Testis (tissue), 2 donors: ENCODE measurements at regions not wholly inside any gene's neighbourhood (a gene's known extent, or its start where the extent isn't known, plus 50 kb on each side); places are given as distances from the start of the nearest gene placed in this dataset.

Experiments used
- DNase-seq: peaks from one replicate; pipeline ENCODE4 v3.0.0-alpha.2; 2019
- H3K27ac ChIP-seq, 2 donors: fragments of 200-600 bp; sonication (generic); one replicate each; pipeline ENCODE4 v1.5.1; 2019
- H3K27me3 ChIP-seq: fragments of 200-600 bp; sonication (generic); one replicate; pipeline ENCODE4 v1.5.1; 2019
- H3K36me3 ChIP-seq: fragments of 200-600 bp; sonication (generic); one replicate; pipeline ENCODE4 v1.5.1; 2017; ENCODE audit warnings: low read depth; ENCODE audit errors: missing control alignments
- H3K4me1 ChIP-seq: fragments of 200-600 bp; sonication (generic); one replicate; pipeline ENCODE4 v1.5.1; 2019
- H3K4me3 ChIP-seq, 2 donors: fragments of 200-600 bp; sonication (generic); one replicate each; pipeline ENCODE4 v1.5.1; 2017 to 2019
- H3K9me3 ChIP-seq: fragments of 200-600 bp; sonication (generic); one replicate; pipeline ENCODE4 v1.5.1; 2017
- CTCF ChIP-seq, 3 experiments: fragments of 450-650 bp in 2 of 3; fragments of 200-600 bp in 1 of 3; sonication (generic) in 1 of 3; IDR thresholded peaks; one replicate each; pipeline ENCODE4 v1.5.1; 2016 to 2019; ENCODE audit warnings: antibody characterized with exemption in 3 of 3, mild to moderate bottlenecking in 2 of 3, moderate library complexity in 1 of 3
- POLR2A ChIP-seq: fragments of 450-650 bp; IDR thresholded peaks from one replicate; pipeline ENCODE4 v1.6.1; 2017; ENCODE audit warnings: antibody characterized with exemption, mild to moderate bottlenecking, moderate library complexity
- WGBS, 2 donors: methylation state at CpG; one replicate each; pipeline ENCODE4 v1.1.5; 2018; 5-methylcytosine and 5-hydroxymethylcytosine counted together
- intact Hi-C: fragments of 100-400 bp; cut with DNase I; formaldehyde crosslinking; loops from one replicate; pipeline ENCODE4 v1.15.1; 2023; ENCODE audit warnings: low total_unique reads

- Histone ChIP-seq H3K27me3 (no peaks in the 10 kb centered on the region), H3K9me3 (no peaks in the 10 kb centered on the region), H3K4me3 (no peak overlapping the region), H3K27ac (no peak overlapping the region), H3K4me1 (no peaks in the 10 kb centered on the region), H3K36me3 (no peaks in the 10 kb centered on the region)
- intact Hi-C loops = no loop called here
- TF ChIP-seq POLR2A = no peak
- no peak for TF ChIP-seq CTCF (IDR thresholded peaks at IDR 0.05)
- WGBS, 2 donors = 89 to 90% methylated on average over 6 of the region's 6 CpGs
- DNase-seq = no peak
These were observed 78.1 kb upstream of the MAMDC2 start for GRCh38 chr9:69965416-69966145.

- H3K9me3 ChIP-seq = no peaks in the 10 kb centered on the region
- WGBS, 2 donors = 77 to 93% methylated on average over 1 of the region's 1 CpG
- intact Hi-C loops = no loop called here
These were observed 76.3 kb upstream of the MAMDC2 start for GRCh38 chr9:69967344-69967743.

GRCh38 chr9:69970001-69970533 lies 73.6 kb upstream of the MAMDC2 start:
- no peak for DNase-seq
- H3K27ac ChIP-seq = no peak overlapping the region
- H3K36me3 ChIP-seq = no peaks in the 10 kb centered on the region
- TF ChIP-seq POLR2A (no peak), CTCF (IDR thresholded peaks at IDR 0.05) (no peak)
- H3K4me3 ChIP-seq = no peak overlapping the region
- H3K4me1 ChIP-seq = no peaks in the 10 kb centered on the region
- WGBS, 2 donors = 81 to 84% methylated on average over 1 of the region's 1 CpG
- no peaks in the 10 kb centered on the region for H3K9me3 ChIP-seq
- H3K27me3 ChIP-seq = no peaks in the 10 kb centered on the region
- intact Hi-C loops = loop anchor here (10.0 kb wide), 1 partner anchor 145 kb away; no protein-coding TSS in a partner anchor

More at GRCh38 chr9:69967344-69967743, 76.3 kb upstream of the MAMDC2 start:
- Histone ChIP-seq H3K27me3 (no peaks in the 10 kb centered on the region), H3K36me3 (no peaks in the 10 kb centered on the region), H3K4me1 (no peaks in the 10 kb centered on the region), H3K27ac (no peak overlapping the region), H3K4me3 (no peak overlapping the region)
- no peak for TF ChIP-seq POLR2A
- TF ChIP-seq CTCF (IDR thresholded peaks at IDR 0.05) = no peak
- DNase-seq = no peak

GRCh38 chr9:69971643-69972449 lies 71.8 kb upstream of the MAMDC2 start:
- no peaks in the 10 kb centered on the region for H3K4me1 ChIP-seq
- H3K9me3 ChIP-seq = no peaks in the 10 kb centered on the region
- WGBS, 2 donors = 57 to 60% methylated on average over 16 of the region's 16 CpGs
- no peaks in the 10 kb centered on the region for H3K36me3 ChIP-seq
- TF ChIP-seq CTCF (IDR thresholded peaks at IDR 0.05) (peak; percentile 78 to 85 (median 79)), POLR2A (no peak)
- peak; percentile 87 for DNase-seq
- H3K27ac ChIP-seq = no peak overlapping the region
- intact Hi-C loops = loop anchor here (10.0 kb wide), 1 partner anchor 143 kb away; no protein-coding TSS in a partner anchor
- no peaks in the 10 kb centered on the region for H3K27me3 ChIP-seq
- no peak overlapping the region for H3K4me3 ChIP-seq
